GM18873 (cell line): ENCODE measurements at regions not wholly inside any gene's neighbourhood (a gene's known extent, or its start where the extent isn't known, plus 50 kb on each side); places are given as distances from the start of the nearest gene placed in this dataset.
"Not testable (repeated sequence)": the region's sequence is repeated elsewhere in the genome, so short reads cannot be mapped to it uniquely, and the experiment has no call there.

Experiments used
- ATAC-seq: cut with Tn5 transposase; IDR thresholded peaks from one replicate; pipeline ENCODE4 v1.9.1; 2021; ENCODE audit warnings: mild to moderate bottlenecking, moderate library complexity, moderate number of reproducible peaks; ENCODE audit not compliant: unreplicated experiment, low FRiP score

DNA sequence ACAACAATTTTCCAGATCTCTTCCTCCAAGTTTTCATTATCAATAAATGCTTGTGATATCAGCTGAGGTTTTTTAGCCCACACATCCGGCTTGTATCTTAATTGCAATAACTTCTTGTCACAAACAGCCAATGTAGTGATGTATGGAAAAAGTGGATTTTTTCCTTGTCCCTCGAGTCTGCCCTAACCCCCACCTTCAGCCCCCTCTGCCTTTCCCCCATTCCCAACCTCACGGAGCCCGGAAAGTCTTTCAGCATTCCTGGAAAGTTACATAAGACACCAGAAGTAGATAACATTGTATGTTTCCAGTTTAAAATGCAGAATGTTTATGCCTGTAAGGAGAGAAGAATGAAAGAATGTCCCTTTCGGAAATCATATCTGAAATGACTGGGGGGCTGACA, 179.2 kb upstream of the PHACTR1 start:
- ATAC-seq, result no peak

DNA sequence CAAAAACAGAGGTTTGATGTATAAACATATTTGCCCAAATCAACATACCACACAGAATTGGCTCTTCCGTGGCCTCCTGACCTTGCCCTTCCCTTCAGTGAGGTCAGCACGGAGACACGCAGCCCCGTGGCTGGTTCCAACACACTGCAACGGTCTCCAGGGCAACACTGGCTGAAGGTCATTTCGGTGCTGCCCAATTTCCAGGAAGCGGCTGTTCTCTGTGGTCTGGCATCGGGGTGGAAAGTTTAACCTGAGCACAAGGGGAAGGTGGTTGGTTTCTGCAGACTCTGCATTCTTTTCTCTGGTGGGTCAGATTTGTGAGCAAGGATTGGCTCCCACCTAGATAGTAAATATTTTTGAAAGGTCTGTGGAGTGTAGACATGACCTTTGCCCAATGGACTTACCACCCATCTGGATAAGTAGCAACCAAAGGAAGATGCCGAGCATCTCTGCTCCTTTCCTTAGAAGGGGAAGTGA, 177.6 kb upstream of the PHACTR1 start:
- no peak for ATAC-seq

DNA sequence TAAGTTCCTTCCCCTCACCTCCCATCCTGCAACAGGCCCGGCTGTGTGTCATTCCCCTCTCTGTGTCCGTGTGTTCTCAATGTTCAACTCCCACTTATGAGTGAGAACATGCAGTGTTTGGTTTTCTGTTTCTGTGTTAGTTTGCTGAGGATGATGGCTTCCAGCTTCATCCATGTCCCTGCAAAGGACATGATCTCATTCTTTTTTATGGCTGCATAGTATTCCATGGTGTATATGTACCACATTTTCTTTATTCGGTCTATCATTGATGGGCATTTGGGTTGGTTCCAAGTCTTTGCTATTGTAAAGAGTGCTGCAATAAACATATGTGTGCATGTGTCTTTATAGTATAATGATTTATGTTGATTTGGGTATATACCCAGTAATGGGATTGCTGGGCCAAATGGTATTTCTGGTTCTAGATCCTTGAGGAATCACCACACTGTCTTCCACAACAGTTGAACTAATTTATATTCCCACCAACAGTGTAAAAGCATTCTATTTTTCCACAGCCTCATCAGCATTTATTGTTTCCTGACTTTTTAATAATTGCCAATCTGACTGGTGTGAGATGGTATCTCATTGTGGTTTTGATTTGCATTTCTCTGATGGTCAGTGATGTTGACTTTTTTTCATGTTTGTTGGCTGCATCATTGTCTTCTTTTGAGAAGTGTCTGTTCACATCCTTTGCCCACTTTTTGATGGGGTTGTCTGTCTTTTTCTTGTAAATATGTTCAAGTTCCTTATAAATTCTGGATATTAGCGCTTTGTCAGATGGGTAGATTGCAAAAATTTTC, 174.1 kb upstream of the PHACTR1 start:
- ATAC-seq, result not testable (repeated sequence)

DNA sequence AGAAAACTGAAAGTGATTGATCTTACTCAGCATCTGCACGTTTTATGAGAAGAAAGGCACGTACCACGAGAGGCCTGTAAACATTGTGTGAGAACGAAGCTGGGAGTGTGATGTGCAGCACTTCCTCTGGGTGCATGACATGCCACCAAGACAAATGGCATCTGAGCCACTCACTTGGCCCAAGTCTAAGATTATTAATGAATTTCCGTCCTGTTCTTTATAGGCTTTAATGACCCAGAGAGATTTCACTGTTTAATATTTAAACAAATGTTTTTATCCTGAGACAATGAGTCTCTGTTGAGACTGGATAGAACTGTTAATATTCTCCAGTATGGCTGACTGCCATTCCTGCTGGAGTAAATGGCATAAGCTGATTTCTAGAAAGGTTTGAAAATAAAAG, 172.6 kb upstream of the PHACTR1 start:
- no peak for ATAC-seq

DNA sequence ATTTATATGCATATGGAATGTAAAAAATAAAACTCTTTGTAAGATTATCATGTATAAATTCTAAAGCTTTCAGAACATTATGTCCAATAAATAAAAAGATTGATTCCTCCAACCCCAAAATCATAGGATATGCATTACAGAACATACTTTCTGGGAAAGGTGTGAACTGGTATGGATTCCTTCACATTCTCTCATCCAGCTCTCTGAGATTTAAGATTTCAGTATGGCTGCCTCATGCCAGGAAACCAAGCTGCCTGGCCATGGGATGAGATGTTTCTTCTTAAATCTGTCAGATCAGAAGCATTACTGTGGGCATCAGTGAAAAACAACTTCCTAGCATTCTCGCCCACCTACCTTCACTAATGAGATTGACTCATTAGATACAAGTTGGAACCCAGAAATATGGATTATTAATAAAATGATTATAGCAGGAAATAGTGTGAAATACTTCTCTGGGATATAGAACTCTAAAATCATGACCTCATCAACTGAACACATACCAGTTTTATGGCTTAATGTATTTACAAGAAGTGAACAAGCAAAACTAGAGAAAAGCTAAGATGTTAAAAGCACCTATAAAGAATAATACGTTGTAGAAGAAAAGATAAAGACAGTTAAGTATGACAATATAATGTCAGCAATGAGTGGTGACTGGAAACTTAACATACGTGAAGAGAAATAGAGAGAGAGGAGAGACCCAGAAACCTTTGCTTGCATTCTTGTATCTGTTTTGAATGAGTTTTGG, 171.6 kb upstream of the PHACTR1 start:
- no peak for ATAC-seq

DNA sequence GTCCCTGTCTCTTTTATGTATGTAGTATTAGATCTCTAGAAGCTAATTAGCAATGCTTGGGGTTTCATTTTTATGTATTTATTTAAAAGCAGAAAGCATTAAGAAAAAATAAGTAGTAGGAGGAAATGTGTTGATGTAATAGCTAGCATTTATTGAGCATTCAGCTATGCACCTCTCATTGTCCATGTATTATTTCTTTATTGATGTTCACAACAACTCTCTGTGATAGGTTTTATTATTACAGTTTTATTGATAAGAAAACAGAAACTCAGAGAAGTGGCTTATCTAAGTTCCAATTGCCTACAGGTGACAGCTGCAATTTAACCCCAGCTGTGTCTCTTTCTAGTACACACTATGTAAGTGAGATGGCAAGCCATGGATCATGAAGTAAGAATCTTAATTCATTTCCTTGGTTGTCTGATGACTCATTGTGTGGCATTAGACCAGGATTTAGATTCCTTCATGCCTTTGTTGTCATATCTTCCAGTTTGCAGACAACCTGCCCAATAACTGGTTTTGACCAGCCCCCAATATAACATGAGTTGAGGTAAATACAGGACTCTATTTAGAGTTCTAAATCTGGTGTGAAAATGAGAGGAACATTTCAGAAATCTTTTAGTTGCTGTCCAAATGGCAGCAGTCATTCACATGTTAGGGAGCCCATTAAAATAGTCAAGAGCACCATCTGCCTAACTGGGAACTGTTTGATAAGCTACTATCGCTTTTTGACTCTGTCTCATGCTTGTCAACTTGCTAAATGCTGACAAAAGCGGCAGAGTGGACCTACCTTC, 170.8 kb upstream of the PHACTR1 start:
- no peak for ATAC-seq

DNA sequence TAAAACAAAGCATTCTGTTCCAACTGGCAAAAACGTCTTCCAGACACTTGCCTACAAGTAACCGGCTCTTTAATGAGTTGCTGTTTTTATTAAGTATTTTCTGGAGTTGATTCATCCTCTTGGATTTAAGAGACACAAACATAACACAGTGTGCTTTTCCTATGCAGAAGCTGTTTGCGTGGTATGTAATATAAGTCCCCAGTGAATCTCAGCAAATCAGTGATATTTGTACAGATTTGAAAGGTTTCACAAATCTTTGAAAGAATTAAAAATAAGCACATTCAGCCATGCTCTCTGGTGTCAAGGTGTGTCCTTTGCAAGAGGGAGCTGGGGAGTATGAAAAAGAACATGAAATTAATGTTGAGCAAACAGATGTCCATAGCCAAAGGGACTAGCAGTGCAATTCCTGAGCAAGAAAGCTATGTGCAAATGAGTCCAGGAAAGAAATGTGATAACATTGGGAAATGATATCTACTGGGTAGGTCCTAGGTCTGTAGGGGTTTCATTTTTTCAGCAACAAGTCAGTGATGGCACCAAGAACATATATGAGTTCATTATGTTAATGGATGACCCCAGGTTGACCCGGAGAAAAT, 170.1 kb upstream of the PHACTR1 start:
- no peak for ATAC-seq

DNA sequence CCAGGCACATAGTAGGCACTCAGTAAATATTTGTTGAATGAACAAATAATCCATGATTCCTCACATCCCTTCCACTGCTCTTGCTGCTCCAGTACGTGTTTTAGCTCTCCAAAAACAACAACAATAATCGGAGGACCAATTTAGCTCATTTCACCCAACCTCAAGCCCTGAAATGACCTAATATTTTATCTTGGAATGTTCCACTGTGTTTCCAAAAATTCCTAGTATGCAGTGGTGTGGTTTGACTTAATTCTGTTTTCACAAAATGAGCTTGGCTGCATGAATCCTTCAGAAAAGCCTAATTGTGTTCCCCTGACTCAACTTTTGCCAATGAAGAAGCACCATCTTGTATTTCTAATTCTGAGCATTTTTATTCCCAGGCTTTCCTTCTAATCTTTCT, 168.0 kb upstream of the PHACTR1 start:
- ATAC-seq, result no peak

DNA sequence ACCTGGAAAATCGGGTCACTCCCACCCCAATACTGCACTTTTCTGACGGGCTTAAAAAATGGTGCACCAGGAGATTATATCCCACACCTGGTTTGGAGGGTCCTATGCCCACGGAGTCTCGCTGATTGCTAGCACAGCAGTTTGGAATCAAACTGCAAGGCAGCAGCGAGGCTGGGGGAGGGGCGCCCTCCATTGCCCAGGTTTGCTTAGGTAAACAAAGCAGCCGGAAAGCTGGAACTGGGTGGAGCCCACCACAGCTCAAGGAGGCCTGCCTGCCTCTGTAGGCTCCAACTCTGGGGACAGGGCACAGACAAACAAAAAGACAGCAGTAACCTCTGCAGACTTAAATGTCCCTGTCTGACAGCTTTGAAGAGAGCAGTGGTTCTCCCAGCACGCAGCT, 167.1 kb upstream of the PHACTR1 start:
- not testable (repeated sequence) for ATAC-seq

DNA sequence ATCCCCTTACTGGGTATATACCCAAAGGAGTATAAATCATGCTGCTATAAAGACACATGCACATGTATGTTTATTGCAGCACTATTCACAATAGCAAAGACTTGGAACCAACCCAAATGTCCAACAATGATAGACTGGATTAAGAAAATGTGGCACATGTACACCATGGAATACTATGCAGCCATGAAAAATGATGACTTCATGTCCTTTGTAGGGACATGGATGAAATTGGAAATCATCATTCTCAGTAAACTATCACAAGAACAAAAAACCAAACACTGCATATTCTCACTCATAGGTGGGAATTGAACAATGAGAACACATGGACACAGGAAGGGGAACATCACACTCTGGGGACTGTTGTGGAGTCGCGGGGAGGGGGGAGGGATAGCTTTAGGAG, 161.7 kb upstream of the PHACTR1 start:
- ATAC-seq, result not testable (repeated sequence)

DNA sequence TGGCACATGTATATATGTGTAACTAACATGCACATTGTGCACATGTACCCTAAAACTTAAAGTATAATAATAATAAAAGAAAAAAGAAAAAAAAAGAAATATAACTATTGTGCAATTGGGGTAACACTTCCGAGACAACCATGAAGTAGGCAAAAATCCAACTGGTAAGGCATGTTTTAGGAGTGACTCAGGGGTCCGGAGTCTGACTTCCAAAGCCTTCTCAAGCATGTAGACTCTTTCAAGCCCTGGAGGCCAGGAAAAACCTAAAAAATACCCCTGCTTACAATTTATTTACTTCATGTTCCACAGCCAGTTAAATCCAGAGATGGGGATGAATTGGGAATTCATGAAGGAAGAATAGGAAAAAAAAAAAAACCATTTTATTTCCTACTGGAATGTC, 161.3 kb upstream of the PHACTR1 start:
- no peak for ATAC-seq

DNA sequence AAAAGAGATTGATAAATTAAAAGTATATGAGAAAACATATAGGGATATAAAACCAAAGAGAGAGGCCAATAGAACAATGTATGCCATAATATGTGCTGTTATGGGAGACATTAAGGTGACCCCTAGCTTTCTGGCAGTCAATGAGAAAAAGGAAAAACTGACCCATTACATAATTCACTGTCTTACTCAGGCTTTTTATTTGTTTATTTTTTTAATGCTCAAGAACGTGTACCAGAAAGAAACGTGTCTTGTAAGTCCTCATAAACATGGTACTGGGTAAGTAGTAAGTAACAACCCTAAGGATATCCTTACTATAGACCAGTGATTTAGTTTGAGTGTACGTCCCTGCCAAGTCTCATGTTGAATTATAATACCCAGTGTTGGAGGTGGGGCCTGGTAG, 160.8 kb upstream of the PHACTR1 start:
- ATAC-seq, result no peak

DNA sequence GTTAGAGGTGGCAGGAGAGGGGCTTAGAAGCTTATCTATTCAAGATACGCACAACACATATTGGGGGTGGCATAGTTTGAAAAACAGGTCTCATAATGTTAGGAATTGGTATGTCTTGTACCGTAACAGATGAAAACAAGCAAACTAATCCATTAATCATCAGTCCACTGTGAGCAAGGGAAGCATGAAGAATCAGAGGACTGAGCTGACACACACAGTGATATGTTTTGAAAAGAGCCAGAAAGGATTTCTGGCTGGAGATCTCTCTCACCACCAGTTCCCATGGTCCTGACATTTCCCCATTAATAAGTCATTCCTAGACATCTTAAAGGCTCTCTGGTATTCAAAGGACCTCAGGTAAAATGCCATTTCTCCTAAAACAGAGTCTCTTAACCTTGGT, 158.8 kb upstream of the PHACTR1 start:
- no peak for ATAC-seq

DNA sequence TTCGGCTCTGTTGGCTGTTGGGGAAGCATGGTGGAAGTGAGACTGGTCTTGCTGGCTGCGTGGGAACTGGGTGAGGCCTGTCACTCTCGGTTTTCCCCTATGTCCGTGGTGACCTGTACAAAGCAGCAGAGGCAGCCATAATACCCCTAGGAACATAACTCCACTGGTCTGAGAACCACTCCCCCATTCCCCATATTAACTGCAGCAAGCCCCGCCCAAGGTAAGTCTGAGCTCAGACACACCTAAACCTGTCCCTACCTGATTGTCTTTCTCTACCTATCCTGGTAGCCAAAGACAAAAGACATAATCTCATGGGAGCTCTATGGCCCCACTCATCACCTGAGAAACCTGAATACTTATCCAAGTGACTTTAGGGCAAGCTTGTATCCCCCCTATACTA, 156.3 kb upstream of the PHACTR1 start:
- ATAC-seq, result no peak

DNA sequence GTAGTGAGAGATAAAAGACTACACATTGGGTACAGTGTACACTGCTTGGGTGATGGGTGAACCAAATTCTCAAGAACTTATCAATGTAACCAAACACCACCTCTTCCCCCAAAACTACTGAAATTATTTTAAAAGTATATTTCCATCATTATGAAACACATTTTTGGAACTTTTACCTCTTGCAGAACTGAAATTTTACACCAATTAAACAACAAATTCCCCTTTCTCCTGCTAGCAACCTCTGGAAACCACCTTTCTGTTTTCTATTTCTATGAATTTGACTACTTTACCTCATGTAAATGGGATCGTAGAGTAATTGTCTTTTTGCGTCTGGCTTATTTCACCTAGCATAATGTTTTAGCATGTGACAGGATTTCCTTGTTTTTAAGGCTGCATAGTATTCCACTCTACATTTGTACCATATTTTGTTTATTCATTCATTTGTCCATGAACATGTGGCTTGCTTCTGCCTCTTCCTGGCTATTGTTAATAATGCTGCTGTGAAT, 149.9 kb upstream of the PHACTR1 start:
- ATAC-seq, result no peak

DNA sequence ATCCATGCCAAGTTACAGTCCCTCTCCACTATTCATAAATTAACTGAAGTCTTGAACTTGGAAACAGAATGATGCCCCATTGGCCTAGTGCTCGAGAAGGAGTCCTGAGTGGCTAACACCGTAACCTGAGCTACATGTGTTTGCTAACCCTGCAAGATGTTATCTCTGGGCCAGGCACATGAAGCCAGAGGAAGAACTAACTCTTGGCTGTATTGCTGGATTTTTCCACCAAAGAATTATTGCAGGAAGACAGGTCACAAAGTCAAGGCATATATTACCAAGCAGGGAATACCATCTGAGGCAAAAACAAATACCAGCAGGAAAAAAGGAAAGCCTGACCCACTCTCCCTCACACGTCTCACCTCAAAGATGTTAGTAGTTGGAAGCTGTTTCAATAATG, 148.9 kb upstream of the PHACTR1 start:
- no peak for ATAC-seq

DNA sequence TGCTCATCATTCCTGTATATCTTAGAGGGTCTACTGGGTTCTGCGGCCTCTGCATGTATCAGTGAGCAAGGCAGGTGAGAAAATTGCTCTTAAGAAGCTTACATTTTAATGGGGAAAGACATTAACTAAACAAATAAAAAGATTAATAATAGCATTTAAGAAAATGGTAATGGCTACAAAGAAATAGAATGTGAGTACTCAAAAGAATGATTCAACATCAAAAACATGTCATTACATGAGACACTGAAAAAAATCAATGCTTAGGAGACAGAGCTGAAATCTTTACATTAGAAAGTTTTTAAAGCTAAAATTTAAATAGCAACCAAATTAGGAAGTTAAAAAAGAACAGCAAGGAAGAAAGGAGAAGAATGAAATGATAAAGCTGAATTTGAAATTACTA, 146.9 kb upstream of the PHACTR1 start:
- ATAC-seq, result no peak

DNA sequence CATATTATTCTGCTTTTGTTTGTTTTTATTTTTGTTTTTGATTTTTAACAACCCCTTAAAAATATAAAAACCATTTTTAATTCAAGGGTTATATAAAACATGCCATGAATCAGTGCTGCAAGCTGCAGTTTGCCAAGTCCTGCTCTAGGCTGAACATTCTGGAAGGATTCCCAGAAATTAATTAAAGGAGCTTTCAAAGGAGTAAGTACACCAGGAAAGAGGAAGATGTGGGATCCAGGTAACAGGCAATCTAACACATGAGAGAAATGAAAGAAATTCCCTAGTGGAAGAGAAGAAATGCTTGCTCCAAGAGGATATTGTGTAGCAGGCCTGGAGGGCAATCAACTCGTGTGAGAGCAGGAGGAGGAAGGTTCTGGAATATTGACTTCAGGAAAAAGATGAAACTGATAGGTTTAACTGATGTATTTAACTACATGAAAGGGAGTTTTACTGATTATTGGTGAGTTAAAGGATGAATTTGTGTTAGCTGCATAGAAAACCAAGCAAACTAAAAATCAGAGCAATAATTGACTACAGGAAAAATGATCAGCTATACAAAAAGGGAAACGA, 146.0 kb upstream of the PHACTR1 start:
- no peak for ATAC-seq

DNA sequence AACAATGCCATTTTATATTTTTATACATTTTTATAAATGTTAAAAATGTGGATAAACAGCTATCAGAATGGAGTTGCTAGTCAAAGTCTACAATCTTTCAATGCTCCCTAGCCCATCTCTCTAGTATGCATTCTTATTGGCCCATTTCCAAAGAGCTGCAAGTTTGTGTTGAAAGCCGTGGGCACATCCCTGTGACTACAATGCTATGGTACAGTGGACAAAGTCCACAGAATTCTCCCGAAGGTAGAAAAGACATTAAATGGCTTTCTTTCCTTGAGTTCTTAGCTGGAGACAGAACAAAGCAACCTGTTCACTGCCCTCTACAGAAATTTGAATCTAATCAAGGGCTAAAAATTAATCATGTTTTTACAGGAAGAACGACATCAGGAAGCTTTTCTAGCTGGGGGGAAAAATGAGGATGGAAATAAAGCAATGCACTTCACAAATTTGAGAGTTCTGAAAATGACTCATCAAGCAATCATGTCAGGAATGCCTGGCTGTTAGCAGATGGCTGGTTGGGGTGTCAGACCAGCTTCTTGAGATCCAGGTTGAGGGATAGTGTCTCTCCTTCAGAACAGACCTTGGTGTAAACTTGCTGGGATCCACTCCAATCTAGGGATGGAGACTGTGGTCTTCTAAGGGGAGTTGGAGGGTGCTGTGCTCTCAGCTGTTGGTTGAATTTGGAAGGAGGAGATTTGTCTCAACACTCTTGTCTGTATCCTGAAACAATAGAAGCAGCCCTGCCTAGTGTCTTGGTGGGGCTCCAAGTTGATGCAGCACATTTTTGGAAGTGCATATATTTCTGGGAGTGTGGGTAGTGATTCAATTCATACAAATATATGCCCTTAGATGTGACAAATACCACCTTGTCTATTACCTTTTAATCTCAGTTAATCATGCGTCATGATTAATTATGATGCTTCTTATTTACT, 143.4 kb upstream of the PHACTR1 start:
- no peak for ATAC-seq
